HEK293 (cell line): ENCODE measurements at regions not wholly inside any gene's neighbourhood (a gene's known extent, or its start where the extent isn't known, plus 50 kb on each side); places are given as distances from the start of the nearest gene placed in this dataset.

Experiments used
- CTCF ChIA-PET: fragments of 350-600 bp; formaldehyde crosslinking; extraction: SDS; loops from one replicate; lab custom pipeline; 2021; ENCODE audit warnings: antibody characterized with exemption; lab: Yijun Ruan, JAX
- POLR2A ChIA-PET: fragments of 300-600 bp; formaldehyde crosslinking; extraction: SDS; loops from one replicate; lab custom pipeline; 2020; ENCODE audit warnings: antibody characterized with exemption, inconsistent platforms; lab: Yijun Ruan, JAX
- H3K27ac ChIP-seq: fragments of 200-500 bp; sonication (Bioruptor generic); 2 replicates; pipeline ENCODE4 v1.5.1; 2014; ENCODE audit warnings: low read depth, low read length, control low read depth, inconsistent platforms; ENCODE audit errors: extremely low read depth
- H3K36me3 ChIP-seq, 2 experiments: fragments of 200-500 bp in 1 of 2; sonication (Bioruptor generic) in 1 of 2; 1 replicate in 1 of 2; 2 replicates in 1 of 2; pipeline ENCODE4 v1.5.1; 2014 to 2017; ENCODE audit warnings: inconsistent platforms in 2 of 2, low read length in 2 of 2; ENCODE audit not compliant: control insufficient read depth in 2 of 2, insufficient read depth in 1 of 2
- H3K4me1 ChIP-seq: fragments of 200-500 bp; sonication (Bioruptor generic); 2 replicates; pipeline ENCODE4 v1.5.1; 2014; ENCODE audit warnings: mild to moderate bottlenecking, low read length, inconsistent platforms; ENCODE audit not compliant: control insufficient read depth, insufficient read depth
- H3K4me3 ChIP-seq: 2 replicates; pipeline ENCODE4 v1.5.1; 2011; ENCODE audit warnings: low read depth, mild to moderate bottlenecking, control low read depth, low read length, moderate library complexity
- H3K9me3 ChIP-seq: fragments of 200-500 bp; sonication (Bioruptor generic); 2 replicates; pipeline ENCODE4 v1.5.1; 2014; ENCODE audit warnings: low read depth, low read length, inconsistent platforms; ENCODE audit not compliant: control insufficient read depth, insufficient read depth
- PRDM4 ChIP-seq: fragments of 450-650 bp; formaldehyde crosslinking; IDR thresholded peaks from 2 replicates; pipeline ENCODE4 v1.5.1; 2017; ENCODE audit warnings: missing biosample characterization, missing genetic modification characterization
- PRDM6 ChIP-seq: fragments of 450-650 bp; formaldehyde crosslinking; IDR thresholded peaks from 2 replicates; pipeline ENCODE4 v1.5.1; 2017; ENCODE audit warnings: missing biosample characterization, missing genetic modification characterization
- ZBTB17 ChIP-seq: fragments of 450-650 bp; formaldehyde crosslinking; IDR thresholded peaks from 2 replicates; pipeline ENCODE4 v1.5.1; 2016; ENCODE audit warnings: missing biosample characterization, missing genetic modification characterization
- ZBTB21 ChIP-seq: fragments of 450-650 bp; formaldehyde crosslinking; IDR thresholded peaks from 2 replicates; pipeline ENCODE4 v1.5.1; 2017; ENCODE audit warnings: missing biosample characterization, missing genetic modification characterization
- ZFHX2 ChIP-seq: fragments of 450-650 bp; formaldehyde crosslinking; conservative IDR thresholded peaks from 2 replicates; pipeline ENCODE4 v1.5.1; 2016; ENCODE audit warnings: missing biosample characterization, missing genetic modification characterization
- ZIC2 ChIP-seq: fragments of 450-650 bp; formaldehyde crosslinking; IDR thresholded peaks from 2 replicates; pipeline ENCODE4 v1.5.1; 2016; ENCODE audit warnings: missing biosample characterization, missing genetic modification characterization
- ZNF138 ChIP-seq: fragments of 450-650 bp; formaldehyde crosslinking; IDR thresholded peaks from 2 replicates; pipeline ENCODE4 v1.5.1; 2016; ENCODE audit warnings: missing biosample characterization, missing genetic modification characterization, borderline replicate concordance
- ZNF274 ChIP-seq, 2 experiments: fragments of 200-500 bp in 1 of 2; fragments of 450-650 bp in 1 of 2; sonication (Bioruptor generic) in 1 of 2; formaldehyde crosslinking in 1 of 2; IDR thresholded peaks; 2 replicates each; pipeline versions ENCODE4 v1.5.1 to v1.6.1; 2014 to 2016; ENCODE audit warnings: borderline replicate concordance in 1 of 2, inconsistent platforms in 1 of 2, low read length in 1 of 2, missing biosample characterization in 1 of 2, missing genetic modification characterization in 1 of 2
- ZNF311 ChIP-seq: fragments of 450-650 bp; formaldehyde crosslinking; IDR thresholded peaks from 2 replicates; pipeline ENCODE4 v1.5.1; 2017; ENCODE audit warnings: missing biosample characterization, missing genetic modification characterization, borderline replicate concordance
- ZNF354C ChIP-seq: fragments of 450-650 bp; formaldehyde crosslinking; IDR thresholded peaks from 2 replicates; pipeline ENCODE4 v1.5.1; 2016; ENCODE audit warnings: missing biosample characterization, missing genetic modification characterization, low read depth, borderline replicate concordance
- ZNF548 ChIP-seq: fragments of 450-650 bp; formaldehyde crosslinking; IDR thresholded peaks from 2 replicates; pipeline ENCODE4 v1.5.1; 2016; ENCODE audit warnings: missing biosample characterization, missing genetic modification characterization
- ZNF549 ChIP-seq: fragments of 450-650 bp; IDR thresholded peaks from 2 replicates; pipeline ENCODE4 v1.5.1; 2018; ENCODE audit warnings: missing biosample characterization, missing genetic modification characterization, mild to moderate bottlenecking, inconsistent platforms, moderate library complexity
- ZNF555 ChIP-seq: fragments of 450-650 bp; formaldehyde crosslinking; conservative IDR thresholded peaks from 2 replicates; pipeline ENCODE4 v1.5.1; 2017; ENCODE audit warnings: missing biosample characterization, mild to moderate bottlenecking, missing genetic modification characterization, inconsistent platforms
- ZNF701 ChIP-seq: fragments of 450-650 bp; formaldehyde crosslinking; IDR thresholded peaks from 2 replicates; pipeline ENCODE4 v1.5.1; 2016; ENCODE audit warnings: missing biosample characterization, missing genetic modification characterization
- ZNF768 ChIP-seq: fragments of 450-650 bp; formaldehyde crosslinking; IDR thresholded peaks from 2 replicates; pipeline ENCODE4 v1.5.1; 2018; ENCODE audit warnings: missing biosample characterization, mild to moderate bottlenecking, missing genetic modification characterization
- ZSCAN30 ChIP-seq: fragments of 450-650 bp; IDR thresholded peaks from 2 replicates; pipeline ENCODE4 v1.5.1; 2018; ENCODE audit warnings: missing biosample characterization, mild to moderate bottlenecking, missing genetic modification characterization, moderate library complexity

- no peak for TF ChIP-seq PRDM4 (tag by site-specific recombination)
- TF ChIP-seq ZNF768 (tag by site-specific recombination) = no peak
- TF ChIP-seq PRDM6 (tag by site-specific recombination) = no peak
- TF ChIP-seq ZNF138 (tag by site-specific recombination) = no peak
- TF ChIP-seq ZNF701 (tag by site-specific recombination) = no peak
- TF ChIP-seq ZBTB21 = no peak
These were observed 83.0 kb upstream of the MAPK10 start (continued) for GRCh38 chr4:86442881-86443280.

- CTCF ChIA-PET = interaction anchor here (0.7 kb wide), 1 partner anchor 290 kb away, joined by 4 read pairs; no protein-coding TSS in a partner anchor
These were observed 83.6 kb upstream of the MAPK10 start for GRCh38 chr4:86443495-86443894.

GRCh38 chr4:86446996-86447395 is 87.1 kb upstream of the MAPK10 start:
- TF ChIP-seq ZNF274 (IDR thresholded peaks at IDR 0.05; ENCODE audit: low read length) = no peak
- no peak for TF ChIP-seq ZNF274 (tag by site-specific recombination; IDR thresholded peaks at IDR 0.05; ENCODE audit: borderline replicate concordance)

More at GRCh38 chr4:86443495-86443894, 83.6 kb upstream of the MAPK10 start:
- H3K4me3 ChIP-seq = no peak overlapping the region
- H3K4me1 ChIP-seq = no peaks in the 10 kb centered on the region
- POLR2A ChIA-PET = no interaction called here
- H3K9me3 ChIP-seq = no peaks in the 10 kb centered on the region
- H3K27ac ChIP-seq = no peak overlapping the region
- no peaks in the 10 kb centered on the region for H3K36me3 ChIP-seq
- TF ChIP-seq ZNF548 (tag by site-specific recombination) (no peak), ZBTB17 (no peak), ZNF311 (no peak), ZNF354C (tag by site-specific recombination) (no peak), ZFHX2 (no peak), ZSCAN30 (tag by site-specific recombination) (no peak), ZNF549 (tag by site-specific recombination) (no peak)

GRCh38 chr4:86448871-86449270 is 89.0 kb upstream of the MAPK10 start:
- no peaks in the 10 kb centered on the region for H3K4me1 ChIP-seq
- no peaks in the 10 kb centered on the region for H3K36me3 ChIP-seq
- ChIA-PET CTCF (no interaction called here), POLR2A (no interaction called here)
- H3K4me3 ChIP-seq = no peak overlapping the region
- TF ChIP-seq ZIC2 (tag by site-specific recombination) (peak; percentile 34; the same call in 1 of the 2 replicates), ZNF555 (no peak)
- H3K27ac ChIP-seq = no peak overlapping the region
- no peaks in the 10 kb centered on the region for H3K9me3 ChIP-seq

More at GRCh38 chr4:86446996-86447395, 87.1 kb upstream of the MAPK10 start:
- H3K27ac ChIP-seq = no peak overlapping the region
- POLR2A ChIA-PET = no interaction called here
- CTCF ChIA-PET = no interaction called here
- no peak overlapping the region for H3K4me3 ChIP-seq
- H3K9me3 ChIP-seq = no peaks in the 10 kb centered on the region
- no peaks in the 10 kb centered on the region for H3K4me1 ChIP-seq
- no peaks in the 10 kb centered on the region for H3K36me3 ChIP-seq
